ENCODE measurements at regions not wholly inside any gene's neighbourhood (a gene's known extent, or its start where the extent isn't known, plus 50 kb on each side); places are given as distances from the start of the nearest gene placed in this dataset.
"Not testable (repeated sequence)": the region's sequence is repeated elsewhere in the genome, so short reads cannot be mapped to it uniquely, and the experiment has no call there.

DNA sequence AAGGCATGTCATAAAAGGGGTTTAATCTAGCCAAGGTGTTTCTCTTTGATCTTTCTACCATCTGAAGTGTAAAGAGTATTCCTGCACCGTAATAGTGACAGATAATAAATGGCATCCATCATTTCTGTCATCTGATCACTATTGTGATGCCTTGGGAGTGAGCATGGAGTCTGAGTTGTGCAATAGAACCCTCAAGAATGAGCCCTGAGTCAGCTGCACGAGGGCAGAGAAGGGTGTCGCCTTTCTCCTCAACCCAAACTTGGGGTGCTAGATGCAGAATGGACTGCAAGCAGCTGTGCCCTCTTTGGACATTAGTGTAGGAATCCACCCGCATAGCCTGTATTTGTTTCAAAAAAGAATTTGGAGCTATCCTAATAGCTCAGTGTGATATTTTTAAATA, 115.2 kb downstream of the ZNF37A start:
- ATAC-seq (no peak), DNase-seq (ENCODE audit: low spot score) (no peak)
- H3K36me3 ChIP-seq (ENCODE audit: insufficient read depth) = no peaks in the 10 kb centered on the region
- H3K27me3 ChIP-seq (ENCODE audit: insufficient read depth) = no peaks in the 10 kb centered on the region
- peaks cover 11% of the 10 kb centered on the region; the same call in 2 of the 3 replicates for H3K36me3 Mint-ChIP-seq (ENCODE audit: low read depth)
- H3K9me3 Mint-ChIP-seq = peaks cover 86% of the 10 kb centered on the region
- H3K79me2 ChIP-seq (replicated peaks; ENCODE audit: insufficient read depth) = no peaks in the 10 kb centered on the region
- no peak overlapping the region for H3K27ac Mint-ChIP-seq
- H3K4me1 ChIP-seq (ENCODE audit: insufficient read depth) = no peaks in the 10 kb centered on the region
- H3K4me3 ChIP-seq = no peak overlapping the region
- no peaks in the 10 kb centered on the region for H4K20me1 ChIP-seq (replicated peaks; ENCODE audit: insufficient read depth)
- no peaks in the 10 kb centered on the region for H3K27me3 Mint-ChIP-seq (ENCODE audit: insufficient read depth, low read depth, poor library complexity)
- H2AFZ ChIP-seq = no peak overlapping the region
- H3K4me1 Mint-ChIP-seq = no peaks in the 10 kb centered on the region
- H3F3A ChIP-seq (replicated peaks; ENCODE audit: low read depth) = no peaks in the 10 kb centered on the region
- H3K9me2 ChIP-seq (ENCODE audit: insufficient read depth) = no peaks in the 10 kb centered on the region
- no peak for TF ChIP-seq POLR2AphosphoS5 (IDR thresholded peaks at IDR 0.05; ENCODE audit: low read depth)
- no peak overlapping the region for H3K27ac ChIP-seq (ENCODE audit: low read depth)
- H3K4me3 Mint-ChIP-seq = no peak overlapping the region
- no peak overlapping the region for H3K4me2 ChIP-seq

DNA sequence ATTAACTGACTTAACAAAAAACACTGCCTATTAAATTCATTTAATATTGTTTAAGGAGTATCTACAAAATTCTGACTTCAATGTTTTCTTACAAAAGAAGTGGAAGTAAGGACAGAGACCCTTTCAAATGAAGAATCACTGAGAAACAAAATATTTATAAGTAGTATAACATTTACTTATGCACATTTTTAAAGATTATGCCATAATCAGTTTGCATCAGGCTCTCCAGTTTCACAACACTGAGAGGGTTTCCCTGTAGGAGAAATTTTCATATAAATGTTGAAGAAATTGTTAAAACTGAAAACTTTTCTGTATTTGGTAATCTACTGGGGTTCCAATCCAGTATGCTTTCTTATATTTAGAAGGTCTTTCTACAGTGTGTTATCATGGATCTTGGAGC, 115.6 kb downstream of the ZNF37A start:
- DNase-seq (ENCODE audit: low spot score); H4K20me1 ChIP-seq (replicated peaks; ENCODE audit: insufficient read depth); H3K27ac ChIP-seq (ENCODE audit: low read depth); H3K79me2 ChIP-seq (replicated peaks; ENCODE audit: insufficient read depth); H3K27ac Mint-ChIP-seq; H3K27me3 Mint-ChIP-seq (ENCODE audit: insufficient read depth, low read depth, poor library complexity); H3K9me2 ChIP-seq (ENCODE audit: insufficient read depth); H3K4me1 ChIP-seq (ENCODE audit: insufficient read depth); H3K4me3 ChIP-seq; H3K27me3 ChIP-seq (ENCODE audit: insufficient read depth); H3K4me3 Mint-ChIP-seq; H2AFZ ChIP-seq; H3K4me1 Mint-ChIP-seq; H3F3A ChIP-seq (replicated peaks; ENCODE audit: low read depth); H3K36me3 ChIP-seq (ENCODE audit: insufficient read depth); H3K4me2 ChIP-seq; ATAC-seq: not testable (repeated sequence)
- Mint-ChIP-seq H3K36me3 (ENCODE audit: low read depth) (peaks cover 12% of the 10 kb centered on the region; the same call in 2 of the 3 replicates), H3K9me3 (peaks cover 86% of the 10 kb centered on the region)

- Histone ChIP-seq H3K79me2 (replicated peaks; ENCODE audit: insufficient read depth) (no peaks in the 10 kb centered on the region), H3K9me2 (ENCODE audit: insufficient read depth) (no peaks in the 10 kb centered on the region), H3K27ac (ENCODE audit: low read depth) (no peak overlapping the region), H3K36me3 (ENCODE audit: insufficient read depth) (no peaks in the 10 kb centered on the region), H2AFZ (no peak overlapping the region), H3K4me2 (no peak overlapping the region), H3K4me1 (ENCODE audit: insufficient read depth) (no peaks in the 10 kb centered on the region), H4K20me1 (replicated peaks; ENCODE audit: insufficient read depth) (no peaks in the 10 kb centered on the region), H3K27me3 (ENCODE audit: insufficient read depth) (no peaks in the 10 kb centered on the region), H3F3A (replicated peaks; ENCODE audit: low read depth) (no peaks in the 10 kb centered on the region), H3K4me3 (no peak overlapping the region)
- peaks cover 6% of the 10 kb centered on the region; the same call in 1 of the 3 replicates for H3K36me3 Mint-ChIP-seq (ENCODE audit: low read depth)
- H3K4me3 Mint-ChIP-seq = no peak overlapping the region
- peaks cover 2% of the 10 kb centered on the region for H3K27me3 Mint-ChIP-seq (ENCODE audit: insufficient read depth, low read depth, poor library complexity)
- ATAC-seq (no peak), DNase-seq (ENCODE audit: low spot score) (no peak)
- no peaks in the 10 kb centered on the region for H3K4me1 Mint-ChIP-seq
- no peak overlapping the region for H3K27ac Mint-ChIP-seq
- H3K9me3 Mint-ChIP-seq = peaks cover 89% of the 10 kb centered on the region
- TF ChIP-seq CTCF (conservative IDR thresholded peaks at IDR 0.05; ENCODE audit: low read depth in 2 of 2) (no peak), STAT1 (IDR thresholded peaks at IDR 0.05; ENCODE audit: unreplicated experiment) (no peak), ETS1 (IDR thresholded peaks at IDR 0.05) (no peak), EZH2 (IDR thresholded peaks at IDR 0.05; ENCODE audit: low read depth, unreplicated experiment) (no peak), CREB1 (CRISPR knock-in tag; IDR thresholded peaks at IDR 0.05; ENCODE audit: low read depth) (no peak), ZNF114 (CRISPR knock-in tag; IDR thresholded peaks at IDR 0.05) (no peak)
- TF ChIP-seq, protein P1, sequence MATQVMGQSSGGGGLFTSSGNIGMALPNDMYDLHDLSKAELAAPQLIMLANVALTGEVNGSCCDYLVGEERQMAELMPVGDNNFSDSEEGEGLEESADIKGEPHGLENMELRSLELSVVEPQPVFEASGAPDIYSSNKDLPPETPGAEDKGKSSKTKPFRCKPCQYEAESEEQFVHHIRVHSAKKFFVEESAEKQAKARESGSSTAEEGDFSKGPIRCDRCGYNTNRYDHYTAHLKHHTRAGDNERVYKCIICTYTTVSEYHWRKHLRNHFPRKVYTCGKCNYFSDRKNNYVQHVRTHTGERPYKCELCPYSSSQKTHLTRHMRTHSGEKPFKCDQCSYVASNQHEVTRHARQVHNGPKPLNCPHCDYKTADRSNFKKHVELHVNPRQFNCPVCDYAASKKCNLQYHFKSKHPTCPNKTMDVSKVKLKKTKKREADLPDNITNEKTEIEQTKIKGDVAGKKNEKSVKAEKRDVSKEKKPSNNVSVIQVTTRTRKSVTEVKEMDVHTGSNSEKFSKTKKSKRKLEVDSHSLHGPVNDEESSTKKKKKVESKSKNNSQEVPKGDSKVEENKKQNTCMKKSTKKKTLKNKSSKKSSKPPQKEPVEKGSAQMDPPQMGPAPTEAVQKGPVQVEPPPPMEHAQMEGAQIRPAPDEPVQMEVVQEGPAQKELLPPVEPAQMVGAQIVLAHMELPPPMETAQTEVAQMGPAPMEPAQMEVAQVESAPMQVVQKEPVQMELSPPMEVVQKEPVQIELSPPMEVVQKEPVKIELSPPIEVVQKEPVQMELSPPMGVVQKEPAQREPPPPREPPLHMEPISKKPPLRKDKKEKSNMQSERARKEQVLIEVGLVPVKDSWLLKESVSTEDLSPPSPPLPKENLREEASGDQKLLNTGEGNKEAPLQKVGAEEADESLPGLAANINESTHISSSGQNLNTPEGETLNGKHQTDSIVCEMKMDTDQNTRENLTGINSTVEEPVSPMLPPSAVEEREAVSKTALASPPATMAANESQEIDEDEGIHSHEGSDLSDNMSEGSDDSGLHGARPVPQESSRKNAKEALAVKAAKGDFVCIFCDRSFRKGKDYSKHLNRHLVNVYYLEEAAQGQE (IDR thresholded peaks at IDR 0.05; ENCODE audit: unreplicated experiment) = no peak
Measured at GRCh38 chr10:38212460-38212859, 118.3 kb downstream of the ZNF37A start.
